Islet precursor cell (in vitro differentiated cells): ENCODE measurements at regions not wholly inside any gene's neighbourhood (a gene's known extent, or its start where the extent isn't known, plus 50 kb on each side); places are given as distances from the start of the nearest gene placed in this dataset.

Experiments used
- DNase-seq: peaks from one replicate; pipeline ENCODE4 v3.0.0-alpha.2; 2018

DNA sequence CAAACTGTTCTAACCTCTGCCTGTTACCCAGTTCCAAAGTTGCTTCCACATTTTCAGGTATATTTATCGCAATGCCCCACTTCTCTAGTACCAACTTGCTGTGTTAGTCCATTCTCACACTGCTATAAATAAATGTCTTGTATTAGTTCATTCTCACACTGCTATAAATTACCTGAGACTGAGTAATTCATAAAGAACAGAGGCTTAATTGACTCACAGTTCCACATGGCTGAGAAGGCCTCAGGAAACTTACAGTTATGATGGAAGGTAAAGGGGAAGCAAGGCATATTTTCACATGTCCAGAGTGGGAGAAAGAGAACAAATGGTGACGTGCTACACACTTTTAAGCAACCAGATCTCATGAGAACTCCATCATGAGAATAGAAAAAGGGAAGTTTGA, 130.4 kb upstream of the C11orf87 start:
- DNase-seq, result no peak

GRCh38 chr11:109298865-109299264, 123.1 kb upstream of the C11orf87 start:
- no peak for DNase-seq

DNA sequence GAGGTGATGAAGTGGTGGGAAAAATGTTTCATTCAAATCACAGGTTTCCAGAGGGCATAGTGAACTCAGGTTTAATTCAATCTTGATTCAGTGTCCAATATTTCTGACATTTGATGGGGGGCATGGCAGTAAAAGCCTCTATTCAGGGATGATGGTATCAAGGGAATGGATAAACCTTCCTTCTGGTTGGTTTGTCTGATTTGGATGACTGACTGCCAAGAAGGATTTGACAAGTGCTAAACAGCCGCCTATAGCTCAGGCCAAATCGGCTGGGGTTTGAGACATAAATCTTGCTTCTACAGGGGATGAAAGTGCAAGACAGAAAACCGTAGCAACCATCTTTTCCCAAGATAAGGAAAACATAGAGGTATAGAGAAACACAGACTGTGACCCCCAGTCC, 121.8 kb upstream of the C11orf87 start:
- no peak for DNase-seq

DNA sequence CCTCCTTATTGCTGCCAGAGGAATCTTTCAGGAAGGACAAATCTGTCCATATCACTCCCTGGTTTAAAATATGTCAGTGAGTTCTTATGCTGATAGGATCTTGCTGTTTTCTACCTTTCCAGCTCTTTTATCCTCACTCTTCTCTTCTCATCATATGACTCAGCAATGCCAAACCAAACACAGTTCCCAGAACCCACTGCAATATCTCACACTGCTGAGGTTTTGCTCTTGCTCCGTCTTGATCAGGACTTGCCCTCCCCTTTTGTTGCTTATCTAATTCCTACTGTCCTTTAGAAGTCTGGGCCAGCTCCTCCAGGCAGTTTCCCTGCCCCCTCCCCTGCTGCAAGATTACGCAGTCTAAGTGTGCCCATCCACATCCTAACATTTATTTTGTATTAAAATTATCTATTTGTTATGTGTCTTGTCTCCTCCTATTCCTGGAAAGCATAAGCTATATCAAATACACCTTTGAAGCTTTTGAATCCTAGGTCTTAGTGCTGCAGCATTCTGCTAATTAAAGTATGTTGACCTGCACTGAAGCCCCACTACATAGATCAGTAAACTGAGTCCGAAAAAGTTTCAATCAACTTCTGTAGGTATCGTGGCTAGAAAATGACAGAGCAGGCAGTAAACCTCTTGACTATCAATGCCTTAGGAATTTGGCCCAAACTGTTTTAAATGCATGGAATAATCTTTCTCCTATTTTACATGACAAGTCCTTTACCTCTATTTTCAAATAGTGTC, 119.2 kb upstream of the C11orf87 start:
- DNase-seq, result no peak

DNA sequence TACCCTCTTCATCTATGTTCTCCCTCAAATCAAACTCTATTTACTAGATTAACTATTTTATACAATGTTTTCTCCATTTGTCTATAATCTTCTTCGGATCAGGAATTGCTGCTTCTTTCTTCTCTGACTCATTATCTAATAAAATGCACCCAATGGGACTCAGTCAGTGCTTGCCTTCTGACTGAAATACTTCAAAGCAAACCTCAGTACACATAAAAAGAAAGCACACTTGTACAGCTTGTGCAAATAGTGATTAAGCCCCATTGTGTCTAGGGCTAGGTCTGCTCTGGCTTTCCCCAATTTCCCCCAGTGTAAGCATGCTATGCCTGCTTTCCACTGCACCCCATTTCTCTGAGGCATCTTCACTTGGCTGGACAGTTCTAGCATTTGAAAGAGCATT, 118.6 kb upstream of the C11orf87 start:
- DNase-seq, result no peak

DNA sequence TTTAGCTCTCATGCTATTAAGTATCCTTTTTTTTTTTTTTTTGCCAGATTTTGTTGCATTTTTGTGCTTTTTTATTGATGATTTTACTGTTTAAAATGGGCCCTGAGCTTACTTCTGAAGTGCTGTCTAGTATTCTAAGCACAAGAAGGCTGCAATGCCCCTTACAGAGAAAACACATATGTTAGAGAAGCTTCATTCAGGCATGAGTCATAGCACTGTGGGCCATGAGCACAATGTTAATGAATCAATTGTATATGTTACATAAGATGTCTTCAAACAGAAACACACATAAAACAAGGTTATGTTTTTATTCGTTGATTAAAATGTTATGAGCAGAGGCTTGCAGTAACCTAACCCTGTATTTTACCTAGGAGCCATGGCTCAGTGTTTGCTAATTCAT, 117.8 kb upstream of the C11orf87 start:
- DNase-seq, result no peak

DNA sequence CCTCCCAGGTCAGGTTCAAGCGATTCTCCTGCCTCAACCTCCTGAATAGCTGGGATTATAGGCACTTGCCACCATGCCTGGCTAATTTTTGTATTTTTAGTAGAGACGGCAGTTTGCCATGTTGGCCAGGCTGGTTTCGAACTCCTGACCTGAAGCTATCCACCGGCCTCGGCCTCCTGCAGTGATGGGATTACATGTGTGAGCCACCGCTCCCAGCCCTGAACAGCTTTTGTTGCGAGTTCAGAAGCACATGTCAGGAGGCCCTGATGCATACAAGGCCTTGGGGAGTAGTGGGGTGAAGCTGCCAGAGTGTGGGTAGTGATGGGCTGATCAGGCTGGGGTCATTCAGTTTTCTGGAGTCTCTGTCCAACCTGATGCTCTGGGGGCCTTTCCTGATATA, 117.0 kb upstream of the C11orf87 start:
- no peak for DNase-seq

GRCh38 chr11:109306322-109306721, 115.7 kb upstream of the C11orf87 start:
- DNase-seq, result no peak

- no peak for DNase-seq
Observed at GRCh38 chr11:109307366-109307765, 114.6 kb upstream of the C11orf87 start.

GRCh38 chr11:109308551-109308950, 113.4 kb upstream of the C11orf87 start:
- DNase-seq, result no peak

- DNase-seq, result no peak
Observed at GRCh38 chr11:109309153-109309552, 112.8 kb upstream of the C11orf87 start.

GRCh38 chr11:109317726-109318125, 104.3 kb upstream of the C11orf87 start:
- no peak for DNase-seq

- DNase-seq, result peak; percentile 76
Observed at GRCh38 chr11:109320595-109320994, 101.4 kb upstream of the C11orf87 start.

- DNase-seq, result no peak
Observed at GRCh38 chr11:109326781-109327180, 95.2 kb upstream of the C11orf87 start.

DNA sequence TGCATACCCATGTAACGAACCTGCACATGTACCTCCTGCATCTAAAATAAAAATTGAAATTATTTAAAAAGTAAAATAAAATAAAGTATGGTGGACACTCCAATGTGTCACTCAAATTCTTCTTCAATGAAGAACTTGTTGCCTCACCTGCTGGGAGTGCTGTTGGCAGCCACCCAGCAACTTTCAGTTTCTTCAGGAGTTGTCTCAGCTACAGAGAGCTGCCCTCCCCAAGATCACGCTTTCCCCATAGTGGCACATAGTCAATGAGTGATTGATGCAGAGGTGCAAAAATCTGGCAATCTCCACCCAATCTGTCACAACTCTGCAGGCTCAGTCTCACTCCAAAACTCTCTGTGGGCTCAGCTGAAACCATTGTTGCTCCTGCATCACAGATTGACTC, 92.3 kb upstream of the C11orf87 start:
- DNase-seq, result no peak

DNA sequence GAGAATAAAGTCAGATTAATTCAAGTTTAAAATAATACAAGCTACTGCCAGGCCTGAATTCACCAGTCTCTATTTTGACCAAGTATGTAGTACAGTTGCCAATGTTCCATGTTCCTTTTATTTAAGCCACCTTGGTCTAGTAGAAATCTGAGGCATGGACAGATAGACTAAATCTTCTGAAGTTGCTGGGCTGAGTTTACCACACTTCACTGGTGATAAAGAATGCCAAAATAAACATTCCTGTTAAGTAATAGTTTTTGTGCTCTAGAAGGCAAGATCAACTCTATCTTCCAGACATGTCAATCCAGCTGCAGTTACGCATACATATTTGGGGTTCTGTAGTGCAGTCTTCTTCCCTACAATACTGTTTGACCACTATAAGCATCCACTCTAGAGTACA, 83.9 kb upstream of the C11orf87 start:
- no peak for DNase-seq

GRCh38 chr11:109342261-109342660, 79.7 kb upstream of the C11orf87 start:
- no peak for DNase-seq

GRCh38 chr11:109343242-109343641, 78.7 kb upstream of the C11orf87 start:
- no peak for DNase-seq

DNA sequence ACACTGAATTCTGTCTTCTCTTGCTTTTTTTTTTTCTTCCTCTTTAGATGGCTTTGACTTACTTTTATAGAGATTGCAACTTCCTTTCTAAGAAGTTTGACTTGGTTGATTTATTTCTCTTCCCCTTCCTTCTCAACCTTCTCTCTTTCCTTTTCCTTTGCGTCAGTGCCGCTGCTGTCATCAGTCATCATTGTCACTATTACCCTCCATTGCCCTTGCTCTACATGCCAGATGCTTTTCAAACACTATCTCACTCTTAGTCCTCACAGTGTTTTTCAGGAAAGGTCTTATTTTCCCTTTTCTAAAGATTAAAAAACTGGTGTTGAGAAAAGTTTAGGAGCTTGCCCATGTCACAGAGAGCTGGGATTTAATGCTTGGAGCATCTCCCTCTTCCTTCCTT, 74.7 kb upstream of the C11orf87 start:
- no peak for DNase-seq

GRCh38 chr11:109349276-109350080, 72.5 kb upstream of the C11orf87 start:
- DNase-seq, result no peak

DNA sequence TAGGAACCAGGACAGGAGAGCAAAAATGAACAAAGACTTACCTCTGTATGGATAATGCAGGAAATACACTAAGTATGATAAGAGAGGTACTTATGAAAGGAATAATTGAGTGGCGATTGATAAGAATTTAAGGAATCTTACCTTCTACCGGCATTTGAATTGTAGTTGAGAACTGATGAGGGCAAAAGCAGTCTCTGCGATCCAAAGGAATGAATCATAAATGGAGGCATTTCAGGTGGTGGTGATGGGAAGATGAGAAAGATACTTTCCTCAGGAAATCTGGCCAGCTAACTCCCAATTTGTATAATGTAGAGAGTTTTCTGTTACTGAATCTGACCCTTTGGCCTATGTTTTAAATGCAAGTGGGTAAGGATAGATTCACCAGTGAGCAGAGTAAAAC, 71.9 kb upstream of the C11orf87 start:
- DNase-seq, result no peak

DNA sequence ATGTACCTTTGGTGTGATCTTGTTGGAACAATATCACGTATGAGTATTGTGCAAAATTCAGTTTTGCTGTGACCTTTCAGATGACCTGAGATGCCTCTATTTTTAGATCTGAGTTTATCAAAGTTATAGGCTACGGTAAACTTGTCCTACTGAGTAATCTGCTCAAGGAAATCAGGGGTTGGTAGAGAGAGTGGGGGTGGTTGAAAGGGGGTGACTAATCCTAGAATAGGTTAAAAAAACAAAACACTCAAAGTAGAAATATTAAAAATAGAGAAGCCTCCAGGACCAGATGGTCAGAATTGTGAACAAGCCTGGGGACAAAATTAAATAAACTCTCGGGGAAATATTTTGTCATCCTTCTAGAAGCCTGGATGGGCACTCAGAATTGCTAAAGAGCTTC, 59.9 kb upstream of the C11orf87 start:
- no peak for DNase-seq

GRCh38 chr11:109363682-109364081, 58.3 kb upstream of the C11orf87 start:
- DNase-seq, result no peak

- DNase-seq, result no peak
Observed at GRCh38 chr11:109364851-109365250, 57.1 kb upstream of the C11orf87 start.
